ENCODE measurements at regions not wholly inside any gene's neighbourhood (a gene's known extent, or its start where the extent isn't known, plus 50 kb on each side); places are given as distances from the start of the nearest gene placed in this dataset.

DNA sequence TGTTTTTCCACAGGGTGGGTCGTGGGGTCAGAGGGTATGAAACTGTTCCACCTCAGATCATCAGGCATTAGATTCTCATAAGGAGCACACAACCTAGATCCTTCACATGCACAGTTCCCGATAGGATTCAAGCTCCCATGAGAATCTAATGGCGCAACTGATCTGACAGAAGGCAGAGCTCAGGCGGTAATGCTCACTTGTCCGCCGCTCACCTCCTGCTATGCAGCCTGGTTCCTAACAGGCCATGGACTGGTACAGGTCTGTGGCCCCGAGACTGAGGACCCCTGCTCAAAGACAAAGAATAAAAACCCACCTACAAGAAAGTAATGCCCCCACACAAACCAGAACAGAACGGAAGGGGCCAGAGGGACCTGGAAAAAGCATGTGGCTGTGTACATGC, 76.1 kb upstream of the SNX9 start:
- TF ChIP-seq CTCF (conservative IDR thresholded peaks at IDR 0.05; ENCODE audit: low read depth, low read length) = no peak
- no peak for TF ChIP-seq EZH2 (IDR thresholded peaks at IDR 0.05; ENCODE audit: borderline replicate concordance, low read depth, low read length, poor library complexity, severe bottlenecking)
